ENCODE measurements at regions not wholly inside any gene's neighbourhood (a gene's known extent, or its start where the extent isn't known, plus 50 kb on each side); places are given as distances from the start of the nearest gene placed in this dataset.

GRCh38 chrX:39787999-39788398 is 309.8 kb downstream of the BCOR start:
- Histone ChIP-seq H3K4me2 (ENCODE audit: low read length) (no peak overlapping the region), H3K4me1 (ENCODE audit: low read length) (peaks cover 6% of the 10 kb centered on the region; the same call in 1 of the 2 replicates), H4K20me1 (ENCODE audit: insufficient read depth, low read length) (no peaks in the 10 kb centered on the region), H3K79me2 (ENCODE audit: low read length) (no peaks in the 10 kb centered on the region), H3K9ac (ENCODE audit: low read length) (no peak overlapping the region), H3K4me3 (ENCODE audit: low read length) (no peak overlapping the region), H3K9me3 (ENCODE audit: insufficient read depth, low read length) (no peaks in the 10 kb centered on the region), H3K36me3 (replicated peaks; ENCODE audit: low read depth, low read length) (no peaks in the 10 kb centered on the region), H3K27me3 (ENCODE audit: low read depth, low read length) (no peaks in the 10 kb centered on the region), H2AFZ (ENCODE audit: low read depth, low read length) (no peak overlapping the region), H3K27ac (ENCODE audit: low read length) (no peak overlapping the region)
- no peak for TF ChIP-seq EZH2phosphoT487 (IDR thresholded peaks at IDR 0.05; ENCODE audit: low read depth)
- no peak for TF ChIP-seq CTCF (IDR thresholded peaks at IDR 0.05; ENCODE audit: low read depth, low read length)

GRCh38 chrX:39788521-39788920 is 309.2 kb downstream of the BCOR start:
- Histone ChIP-seq H4K20me1 (ENCODE audit: insufficient read depth, low read length) (no peaks in the 10 kb centered on the region), H3K4me2 (ENCODE audit: low read length) (no peak overlapping the region), H3K4me3 (ENCODE audit: low read length) (no peak overlapping the region), H2AFZ (ENCODE audit: low read depth, low read length) (no peak overlapping the region), H3K27me3 (ENCODE audit: low read depth, low read length) (no peaks in the 10 kb centered on the region), H3K36me3 (replicated peaks; ENCODE audit: low read depth, low read length) (no peaks in the 10 kb centered on the region), H3K4me1 (ENCODE audit: low read length) (peaks cover 6% of the 10 kb centered on the region; the same call in 1 of the 2 replicates), H3K27ac (ENCODE audit: low read length) (no peak overlapping the region), H3K9me3 (ENCODE audit: insufficient read depth, low read length) (no peaks in the 10 kb centered on the region), H3K79me2 (ENCODE audit: low read length) (no peaks in the 10 kb centered on the region), H3K9ac (ENCODE audit: low read length) (no peak overlapping the region)
- TF ChIP-seq CTCF (IDR thresholded peaks at IDR 0.05; ENCODE audit: low read depth, low read length) (no peak), EZH2phosphoT487 (IDR thresholded peaks at IDR 0.05; ENCODE audit: low read depth) (no peak)

DNA sequence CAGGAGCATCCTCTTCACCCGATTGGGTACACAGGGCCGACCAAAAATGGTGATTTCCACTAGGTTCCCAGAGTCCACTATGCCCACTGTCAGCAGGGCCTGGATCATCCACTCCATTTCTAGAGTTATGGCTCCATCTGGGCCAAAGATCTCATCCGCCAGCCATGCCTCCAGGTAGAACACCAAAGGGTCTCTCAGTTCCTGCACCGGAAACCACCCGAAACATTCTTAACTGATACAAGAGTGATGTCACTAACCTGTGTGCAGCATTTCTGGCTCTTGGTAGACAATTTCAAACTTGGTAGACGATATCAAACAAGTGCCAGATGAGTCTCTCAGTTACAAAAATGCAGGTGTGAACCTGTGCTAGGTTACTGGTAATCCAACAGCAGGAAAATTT is 306.1 kb downstream of the BCOR start:
- H3K9ac ChIP-seq (ENCODE audit: low read length) = no peak overlapping the region
- H2AFZ ChIP-seq (ENCODE audit: low read depth, low read length) = no peak overlapping the region
- H3K27me3 ChIP-seq (ENCODE audit: low read depth, low read length) = peaks cover under 1% of the 10 kb centered on the region
- H4K20me1 ChIP-seq (ENCODE audit: insufficient read depth, low read length) = no peaks in the 10 kb centered on the region
- no peaks in the 10 kb centered on the region for H3K36me3 ChIP-seq (replicated peaks; ENCODE audit: low read depth, low read length)
- no peaks in the 10 kb centered on the region for H3K79me2 ChIP-seq (ENCODE audit: low read length)
- H3K4me1 ChIP-seq (ENCODE audit: low read length) = peaks cover 6% of the 10 kb centered on the region; the same call in 1 of the 2 replicates
- no peak overlapping the region for H3K4me2 ChIP-seq (ENCODE audit: low read length)
- no peak overlapping the region for H3K27ac ChIP-seq (ENCODE audit: low read length)
- no peaks in the 10 kb centered on the region for H3K9me3 ChIP-seq (ENCODE audit: insufficient read depth, low read length)
- no peak overlapping the region for H3K4me3 ChIP-seq (ENCODE audit: low read length)
- TF ChIP-seq EZH2phosphoT487 (IDR thresholded peaks at IDR 0.05; ENCODE audit: low read depth) = no peak
- no peak for TF ChIP-seq CTCF (IDR thresholded peaks at IDR 0.05; ENCODE audit: low read depth, low read length)

DNA sequence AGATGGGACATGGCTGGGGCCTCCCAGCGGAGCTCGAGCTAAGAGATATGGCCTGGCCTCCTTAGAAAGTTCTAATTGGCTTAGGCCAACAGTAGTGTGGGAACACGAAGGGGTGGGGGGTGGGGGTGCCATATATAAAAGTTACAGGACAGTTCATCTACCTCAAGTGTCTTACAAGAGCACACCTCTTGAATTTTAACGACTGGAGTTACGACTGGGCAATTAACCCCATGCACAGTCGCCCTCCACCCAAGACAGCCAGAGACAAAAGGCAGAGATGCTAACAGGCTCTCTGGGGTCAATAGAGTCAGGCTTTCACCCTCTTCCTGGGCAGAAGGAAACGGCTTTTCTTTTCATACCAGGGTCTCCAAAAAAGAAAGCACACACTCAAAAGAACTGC is 302.2 kb downstream of the BCOR start:
- Histone ChIP-seq H3K9ac (ENCODE audit: low read length) (no peak overlapping the region), H3K27me3 (ENCODE audit: low read depth, low read length) (peaks cover 4% of the 10 kb centered on the region), H3K9me3 (ENCODE audit: insufficient read depth, low read length) (no peaks in the 10 kb centered on the region), H3K4me1 (ENCODE audit: low read length) (peaks cover 6% of the 10 kb centered on the region; the same call in 1 of the 2 replicates), H3K4me3 (ENCODE audit: low read length) (no peak overlapping the region), H3K79me2 (ENCODE audit: low read length) (no peaks in the 10 kb centered on the region), H4K20me1 (ENCODE audit: insufficient read depth, low read length) (no peaks in the 10 kb centered on the region), H3K27ac (ENCODE audit: low read length) (no peak overlapping the region), H3K36me3 (replicated peaks; ENCODE audit: low read depth, low read length) (no peaks in the 10 kb centered on the region), H3K4me2 (ENCODE audit: low read length) (no peak overlapping the region), H2AFZ (ENCODE audit: low read depth, low read length) (no peak overlapping the region)
- TF ChIP-seq CTCF (IDR thresholded peaks at IDR 0.05; ENCODE audit: low read depth, low read length) (no peak), EZH2phosphoT487 (IDR thresholded peaks at IDR 0.05; ENCODE audit: low read depth) (no peak)

Data from OCI-LY3 (cell line).